HG03457 (cell line): ENCODE measurements at regions not wholly inside any gene's neighbourhood (a gene's known extent, or its start where the extent isn't known, plus 50 kb on each side); places are given as distances from the start of the nearest gene placed in this dataset.

ENCODE experiments used
- ATAC-seq: cut with Tn5 transposase; IDR thresholded peaks from one replicate; pipeline ENCODE4 v1.9.1; 2021; ENCODE audit warnings: moderate number of reproducible peaks; ENCODE audit not compliant: unreplicated experiment

- ATAC-seq = no peak
These were observed 436.4 kb downstream of the SHQ1 start for GRCh38 chr3:72411843-72412242.

DNA sequence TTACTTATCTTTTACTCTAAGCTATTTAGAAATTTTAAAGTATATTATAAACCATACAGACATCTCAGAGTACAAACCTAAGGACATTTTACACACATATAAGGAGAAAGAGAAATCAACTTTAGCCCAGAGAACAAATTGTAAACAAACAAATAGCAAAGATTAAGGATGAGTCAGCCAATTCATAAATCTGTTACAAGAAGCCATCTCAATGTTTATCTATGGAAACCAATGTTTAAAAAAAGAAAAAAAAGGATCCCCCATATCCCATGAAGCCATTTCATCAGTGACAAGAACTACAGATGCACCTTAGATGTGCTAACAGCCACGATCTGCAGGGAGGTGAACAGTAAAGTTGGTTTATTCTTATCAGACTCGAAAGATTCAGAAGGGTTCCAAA lies 437.1 kb downstream of the SHQ1 start:
- no peak for ATAC-seq

GRCh38 chr3:72408983-72409779 lies 439.1 kb downstream of the SHQ1 start:
- no peak for ATAC-seq

DNA sequence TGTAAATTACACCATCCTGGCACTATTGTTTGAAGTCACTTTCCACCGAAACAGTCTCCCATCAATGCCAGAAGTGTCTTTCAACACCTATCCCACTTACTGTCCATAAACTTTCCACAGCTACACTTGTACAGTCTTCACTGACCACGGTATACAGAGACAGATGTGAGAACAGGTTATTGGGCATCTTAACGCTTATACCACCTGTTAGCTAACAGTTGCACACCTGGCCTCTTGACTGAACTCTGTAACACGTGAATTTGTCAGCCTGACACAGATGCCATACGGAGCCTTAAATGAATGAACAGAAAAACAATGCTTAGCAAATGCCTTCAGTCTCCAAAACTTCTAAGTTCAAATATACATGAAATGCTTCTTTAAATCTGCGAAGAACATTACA lies 440.5 kb downstream of the SHQ1 start:
- no peak for ATAC-seq

DNA sequence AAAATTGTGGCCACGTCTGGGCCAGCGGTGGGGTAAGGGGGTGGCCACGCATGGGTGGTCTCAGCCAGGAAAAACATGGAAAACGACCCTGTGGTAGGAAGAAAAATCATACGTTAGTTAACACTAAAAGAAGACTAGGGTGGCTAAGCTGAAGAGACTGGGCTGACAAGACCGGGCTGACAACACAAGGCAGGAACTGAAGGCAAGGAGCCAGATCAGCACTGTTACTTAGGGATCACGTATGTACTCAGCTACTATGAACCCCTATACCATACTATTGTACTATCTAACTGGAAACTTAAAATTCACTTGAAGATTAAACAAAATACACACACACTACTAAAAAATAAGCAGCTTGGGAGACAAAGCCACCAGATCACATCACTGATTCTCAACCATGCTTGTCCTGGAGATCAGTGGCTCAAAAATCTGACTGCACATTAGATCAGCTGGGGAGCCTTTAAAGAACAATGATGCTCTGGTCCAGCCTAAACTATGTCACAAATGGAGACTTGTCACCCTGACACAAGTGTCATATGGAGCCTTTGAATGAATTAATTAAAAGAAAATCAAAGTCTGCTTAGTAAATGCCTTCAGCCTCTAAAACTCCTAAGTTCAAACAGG lies 442.2 kb downstream of the SHQ1 start:
- ATAC-seq = no peak

GRCh38 chr3:72401005-72401545 lies 447.2 kb downstream of the SHQ1 start:
- ATAC-seq = no peak

- ATAC-seq = no peak
These were observed 449.5 kb downstream of the SHQ1 start for GRCh38 chr3:72398781-72399180.

DNA sequence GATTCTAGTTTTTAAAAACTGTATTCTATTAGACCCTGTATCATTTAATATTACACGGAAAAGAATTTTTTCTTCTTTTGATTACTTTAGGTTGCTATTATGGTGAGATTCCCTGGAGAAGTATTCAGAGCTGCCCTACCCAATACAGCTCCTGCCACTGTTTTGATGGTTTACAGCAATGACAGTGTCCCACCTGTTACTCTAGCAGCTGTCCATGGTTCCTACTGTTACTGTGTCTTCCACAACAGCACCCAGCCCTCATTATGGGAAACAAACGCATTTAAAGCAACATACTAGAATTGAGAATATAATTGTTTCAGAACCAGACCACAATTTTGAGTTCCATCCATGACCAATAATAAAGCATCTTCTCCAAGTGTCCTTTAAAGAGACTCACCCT lies 450.7 kb downstream of the SHQ1 start:
- no peak for ATAC-seq

DNA sequence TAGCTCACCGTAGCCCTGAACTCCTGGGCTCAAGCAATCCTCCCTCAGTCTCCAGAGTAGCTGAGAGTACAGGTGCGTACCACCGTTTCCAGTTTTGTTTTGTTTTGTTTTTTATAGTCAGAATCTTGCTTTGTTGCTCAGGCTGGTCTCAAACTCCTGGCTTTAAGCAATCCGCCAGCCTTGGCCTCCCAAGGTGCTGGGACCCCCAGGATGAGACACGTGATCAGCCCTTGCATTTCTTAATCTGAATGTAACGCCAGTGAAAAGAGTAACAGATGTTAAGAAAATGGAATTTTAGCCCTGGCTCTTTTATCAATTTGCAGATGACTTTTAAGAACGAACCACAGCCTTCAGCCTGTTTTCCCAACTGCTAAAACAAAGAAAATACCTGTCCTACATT lies 451.3 kb downstream of the SHQ1 start:
- no peak for ATAC-seq

DNA sequence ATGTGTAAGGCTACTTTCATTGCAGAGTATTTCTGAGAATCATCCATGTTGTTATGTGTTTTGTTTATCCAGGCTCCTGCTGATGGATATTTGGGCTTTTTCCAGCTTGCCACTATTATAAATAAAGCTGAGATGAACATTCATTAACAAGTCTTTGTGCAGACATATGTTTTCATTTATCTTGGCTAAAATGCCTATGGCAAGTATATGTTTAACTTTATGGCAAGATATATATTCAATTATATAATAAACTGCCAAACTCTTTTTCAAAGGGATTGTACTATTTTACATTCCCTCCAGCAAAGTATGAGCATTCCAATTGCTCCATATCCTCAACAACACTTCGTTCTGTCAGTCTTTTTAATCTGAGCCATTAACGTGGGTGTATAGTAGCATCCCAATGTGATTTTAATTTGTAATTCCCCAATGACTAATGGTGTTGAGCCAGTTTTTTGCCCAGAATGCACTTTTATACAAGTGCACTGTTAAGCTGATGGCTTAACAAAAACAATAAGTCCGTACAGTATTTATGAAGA lies 452.4 kb downstream of the SHQ1 start:
- ATAC-seq = no peak

DNA sequence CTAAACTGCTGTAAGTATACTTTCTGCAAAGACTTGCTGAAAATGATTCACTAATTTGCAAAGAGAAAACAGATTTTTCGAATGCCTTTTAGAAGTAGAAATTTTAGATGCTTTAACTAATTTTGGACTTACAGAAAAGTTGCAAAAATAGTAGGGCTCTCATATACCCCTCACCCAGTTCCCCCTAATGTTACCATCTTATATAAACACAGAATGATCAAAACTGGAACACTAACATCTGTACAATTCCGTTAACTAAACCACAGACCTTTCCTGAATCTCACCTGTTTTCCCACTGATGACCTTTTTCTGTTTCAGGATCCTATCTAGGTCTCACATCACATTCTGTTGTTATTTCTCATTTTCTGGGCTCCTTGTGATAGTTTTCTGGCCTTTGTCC lies 454.8 kb downstream of the SHQ1 start:
- no peak for ATAC-seq

GRCh38 chr3:72391659-72392058 lies 456.6 kb downstream of the SHQ1 start:
- no peak for ATAC-seq

DNA sequence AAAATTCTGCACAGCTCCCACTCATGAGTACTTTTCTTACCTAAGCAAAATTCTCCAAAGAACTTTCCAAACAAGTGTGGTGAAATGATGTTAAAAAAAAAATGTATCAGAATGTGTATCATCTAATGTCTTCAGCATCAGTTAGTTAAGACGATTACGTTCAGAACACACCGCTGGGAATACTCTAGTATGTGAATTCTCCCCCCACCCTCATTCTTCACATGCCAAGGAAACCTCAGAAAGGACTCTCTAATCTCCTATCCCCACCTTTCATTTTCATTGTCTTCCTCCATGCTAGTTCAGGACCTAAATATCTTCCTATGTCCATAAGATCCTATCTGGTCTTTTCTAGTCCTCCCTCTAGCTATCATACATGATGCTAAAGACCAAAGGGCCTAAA lies 457.4 kb downstream of the SHQ1 start:
- ATAC-seq = no peak

- no peak for ATAC-seq
These were observed 459.6 kb downstream of the SHQ1 start for GRCh38 chr3:72388644-72389043.

DNA sequence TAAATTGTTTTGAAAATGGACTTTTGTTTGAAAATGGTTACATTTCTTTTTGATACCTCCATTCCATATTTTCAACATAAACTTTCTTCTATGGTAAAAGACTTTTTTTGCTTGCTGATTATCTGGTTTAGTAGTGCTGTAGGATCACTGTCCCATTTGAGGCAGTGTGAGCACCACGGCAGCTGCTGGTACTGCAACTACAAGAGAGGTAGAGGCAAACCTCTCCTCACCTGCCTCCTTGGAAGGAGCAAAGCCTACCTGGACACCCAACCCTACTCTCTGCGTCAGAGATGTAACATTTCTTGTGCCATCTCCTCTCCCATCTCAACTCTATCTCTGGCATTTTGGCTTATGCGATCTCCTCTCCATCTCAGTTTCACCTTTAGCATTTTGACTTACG lies 460.1 kb downstream of the SHQ1 start:
- ATAC-seq = no peak

DNA sequence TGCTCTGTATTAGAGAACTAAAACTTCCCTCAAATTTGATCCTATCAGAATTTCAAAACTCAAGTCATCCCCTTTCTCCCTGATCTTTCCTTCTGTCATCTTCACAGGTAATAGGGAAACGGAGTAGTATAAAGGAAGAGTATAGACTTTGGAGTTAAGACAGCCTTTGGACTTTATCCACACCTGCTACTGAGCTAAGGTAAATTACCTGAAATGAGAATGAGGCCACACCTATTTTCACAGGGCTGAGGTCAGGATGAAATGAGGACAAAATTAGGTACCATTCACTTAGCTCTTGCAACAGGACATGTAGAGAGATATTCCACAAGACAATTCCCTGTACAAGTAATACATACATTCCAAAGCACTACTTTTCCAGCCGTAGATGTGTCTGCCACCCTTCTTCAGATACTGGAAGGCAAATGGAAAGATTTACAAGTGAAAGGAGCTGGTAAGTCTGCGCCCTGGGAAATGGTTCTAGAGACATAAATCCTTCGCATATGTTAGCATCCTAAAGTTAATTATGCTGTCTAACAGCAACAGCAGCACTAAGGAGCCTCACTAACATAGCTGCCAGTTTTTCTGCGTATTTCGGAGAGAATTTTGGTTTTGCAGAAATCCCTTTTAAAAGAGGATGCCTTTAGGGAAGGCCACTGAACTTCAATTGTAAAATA lies 461.8 kb downstream of the SHQ1 start:
- no peak for ATAC-seq

DNA sequence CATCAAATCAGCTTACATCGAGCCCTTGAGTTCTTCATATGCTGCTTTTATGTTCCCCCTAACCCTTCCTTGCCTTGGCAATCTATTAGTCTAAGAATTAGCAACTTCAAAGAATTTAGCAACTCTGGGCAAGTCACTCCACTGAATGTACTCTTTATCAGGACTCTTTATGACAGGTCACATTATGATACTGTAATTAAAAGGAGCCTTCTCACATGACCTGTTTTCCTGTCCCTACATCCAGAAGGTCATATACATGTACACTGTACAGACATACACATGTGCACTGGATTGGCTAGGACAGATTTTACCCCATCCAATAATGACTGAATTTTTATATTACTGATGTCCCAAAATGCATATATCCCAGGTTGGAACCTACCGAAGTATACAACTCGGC lies 463.1 kb downstream of the SHQ1 start:
- ATAC-seq = no peak

- no peak for ATAC-seq
These were observed 463.6 kb downstream of the SHQ1 start for GRCh38 chr3:72384602-72385001.

- no peak for ATAC-seq
These were observed 464.4 kb downstream of the SHQ1 start for GRCh38 chr3:72383883-72384282.

GRCh38 chr3:72383230-72383629 lies 465.0 kb downstream of the SHQ1 start:
- no peak for ATAC-seq

GRCh38 chr3:72382460-72382859 lies 465.8 kb downstream of the SHQ1 start:
- no peak for ATAC-seq

DNA sequence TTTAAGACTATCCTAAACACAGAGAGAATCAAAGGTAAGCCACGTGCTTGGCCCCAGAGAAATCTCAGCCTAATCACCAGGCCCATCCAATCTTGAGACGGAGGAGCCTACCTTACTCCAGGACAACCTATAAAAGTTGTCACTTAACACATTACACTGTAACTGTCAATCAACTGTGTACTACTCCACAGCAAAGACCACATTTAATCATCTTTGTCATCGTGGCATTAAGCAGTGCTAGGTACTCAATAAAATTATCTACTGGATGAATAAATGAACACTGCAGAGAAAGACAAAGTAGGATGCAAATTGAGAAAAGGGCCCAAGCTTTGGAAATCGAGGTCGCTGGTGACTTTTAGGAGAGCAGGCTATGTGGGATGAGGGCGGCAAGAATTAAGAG lies 466.7 kb downstream of the SHQ1 start:
- ATAC-seq = no peak
